SH-SY5Y (cell line): ENCODE measurements at regions not wholly inside any gene's neighbourhood (a gene's known extent, or its start where the extent isn't known, plus 50 kb on each side); places are given as distances from the start of the nearest gene placed in this dataset.

Experiments
- GATA2 ChIP-seq: IDR thresholded peaks from 2 replicates; pipeline ENCODE4 v1.6.1; 2011; ENCODE audit warnings: mild to moderate bottlenecking, low read depth, low read length
- GATA3 ChIP-seq: IDR thresholded peaks from 2 replicates; pipeline ENCODE4 v1.6.1; 2011; ENCODE audit warnings: low read depth, mild to moderate bottlenecking, low read length, moderate library complexity

- no peak for TF ChIP-seq GATA3
- TF ChIP-seq GATA2: no peak
Observed at GRCh38 chr1:101108111-101108500, 82.5 kb upstream of the DPH5 start.
